LoVo (cell line): ENCODE measurements at regions not wholly inside any gene's neighbourhood (a gene's known extent, or its start where the extent isn't known, plus 50 kb on each side); places are given as distances from the start of the nearest gene placed in this dataset.
"Not testable (repeated sequence)": the region's sequence is repeated elsewhere in the genome, so short reads cannot be mapped to it uniquely, and the experiment has no call there.

Experiments used
- DNase-seq: peaks from one replicate; pipeline ENCODE4 v3.0.0-alpha.2; 2016; ENCODE audit warnings: low spot score

GRCh38 chr4:189096717-189097116 is 844.0 kb upstream of the FRG1 start:
- no peak for DNase-seq

GRCh38 chr4:189098932-189099696 is 841.6 kb upstream of the FRG1 start:
- DNase-seq: no peak

GRCh38 chr4:189113389-189113888 is 827.2 kb upstream of the FRG1 start:
- DNase-seq: no peak

GRCh38 chr4:189117426-189117825 is 823.2 kb upstream of the FRG1 start:
- DNase-seq: no peak

GRCh38 chr4:189121336-189121735 is 819.3 kb upstream of the FRG1 start:
- no peak for DNase-seq

GRCh38 chr4:189124149-189124758 is 816.4 kb upstream of the FRG1 start:
- no peak for DNase-seq

- DNase-seq: no peak
These were observed 815.9 kb upstream of the FRG1 start for GRCh38 chr4:189124791-189125190.

- DNase-seq: no peak
These were observed 814.6 kb upstream of the FRG1 start for GRCh38 chr4:189126040-189126439.

- DNase-seq: no peak
These were observed 812.3 kb upstream of the FRG1 start for GRCh38 chr4:189128341-189128740.

GRCh38 chr4:189129044-189129694 is 811.5 kb upstream of the FRG1 start:
- no peak for DNase-seq

GRCh38 chr4:189131118-189131517 is 809.6 kb upstream of the FRG1 start:
- no peak for DNase-seq

- no peak for DNase-seq
These were observed 804.2 kb upstream of the FRG1 start for GRCh38 chr4:189136462-189136861.

GRCh38 chr4:189143263-189143952 is 797.3 kb upstream of the FRG1 start:
- peak; percentile 69 for DNase-seq

GRCh38 chr4:189147005-189147929 is 793.4 kb upstream of the FRG1 start:
- DNase-seq: no peak

- DNase-seq: not testable (repeated sequence)
These were observed 785.6 kb upstream of the FRG1 start for GRCh38 chr4:189155083-189155482.

GRCh38 chr4:189162073-189162789 is 778.4 kb upstream of the FRG1 start:
- no peak for DNase-seq

- DNase-seq: no peak
These were observed 777.8 kb upstream of the FRG1 start for GRCh38 chr4:189162888-189163287.

- DNase-seq: no peak
These were observed 764.7 kb upstream of the FRG1 start for GRCh38 chr4:189176002-189176401.

GRCh38 chr4:189177130-189177529 is 763.5 kb upstream of the FRG1 start:
- DNase-seq: no peak

GRCh38 chr4:189178125-189178746 is 762.4 kb upstream of the FRG1 start:
- no peak for DNase-seq
